OCI-LY1 (cell line): ENCODE measurements at regions not wholly inside any gene's neighbourhood (a gene's known extent, or its start where the extent isn't known, plus 50 kb on each side); places are given as distances from the start of the nearest gene placed in this dataset.
"Not testable (repeated sequence)": the region's sequence is repeated elsewhere in the genome, so short reads cannot be mapped to it uniquely, and the experiment has no call there.

ENCODE experiments used
- H2AFZ ChIP-seq: fragments of 200-600 bp; sonication (generic), shearing (Covaris generic); 2 replicates; pipeline ENCODE4 v1.6.0; 2014; ENCODE audit warnings: antibody characterized with exemption, mild to moderate bottlenecking, low read length
- H3F3A ChIP-seq: fragments of 200-600 bp; sonication (generic), shearing (Covaris generic); 2 replicates; pipeline ENCODE4 v1.6.0; 2014; ENCODE audit warnings: mild to moderate bottlenecking, antibody characterized with exemption, low read length, moderate library complexity; ENCODE audit not compliant: insufficient read depth
- H3K27ac ChIP-seq: fragments of 200-600 bp; sonication (generic); 2 replicates; pipeline ENCODE4 v1.5.1; 2014; ENCODE audit warnings: low read length, mixed run types, mild to moderate bottlenecking, low read depth; ENCODE audit not compliant: poor library complexity, severe bottlenecking
- H3K27me3 ChIP-seq: fragments of 200-600 bp; sonication (generic); 2 replicates; pipeline ENCODE4 v1.6.0; 2014; ENCODE audit warnings: antibody characterized with exemption, mild to moderate bottlenecking, low read length, moderate library complexity; ENCODE audit not compliant: insufficient read depth
- H3K36me3 ChIP-seq: fragments of 200-600 bp; sonication (generic); 2 replicates; pipeline ENCODE4 v1.6.1; 2014; ENCODE audit warnings: mild to moderate bottlenecking, antibody characterized with exemption, low read length, moderate library complexity, mixed read lengths; ENCODE audit not compliant: insufficient read depth
- H3K4me1 ChIP-seq: fragments of 200-600 bp; sonication (generic); 2 replicates; pipeline ENCODE4 v1.5.1; 2014; ENCODE audit warnings: mild to moderate bottlenecking, low read length, moderate library complexity; ENCODE audit not compliant: insufficient read depth, severe bottlenecking
- H3K4me2 ChIP-seq: fragments of 200-600 bp; sonication (generic), shearing (Covaris generic); 2 replicates; pipeline ENCODE4 v1.6.1; 2014; ENCODE audit warnings: low read length
- H3K4me3 ChIP-seq: fragments of 200-600 bp; sonication (generic); 2 replicates; pipeline ENCODE4 v1.5.1; 2014; ENCODE audit warnings: low read length, low read depth, mild to moderate bottlenecking, mixed read lengths; ENCODE audit not compliant: poor library complexity, severe bottlenecking
- H3K79me2 ChIP-seq: fragments of 200-600 bp; shearing (Covaris generic); 2 replicates; pipeline ENCODE4 v1.6.1; 2016; ENCODE audit warnings: mixed run types, low read length, mixed read lengths; ENCODE audit not compliant: insufficient read depth
- H3K9ac ChIP-seq: fragments of 200-600 bp; sonication (generic), shearing (Covaris generic); 2 replicates; pipeline ENCODE4 v1.6.1; 2014; ENCODE audit warnings: mild to moderate bottlenecking, low read length, mixed read lengths
- H3K9me2 ChIP-seq: fragments of 200-600 bp; sonication (generic), shearing (Covaris generic); 2 replicates; pipeline ENCODE4 v1.6.1; 2014; ENCODE audit warnings: low read depth, mild to moderate bottlenecking, low read length, mixed read lengths
- H3K9me3 ChIP-seq: fragments of 200-600 bp; shearing (Covaris generic); 2 replicates; pipeline ENCODE4 v1.6.1; 2014; ENCODE audit warnings: low read length, mixed read lengths
- H4K20me1 ChIP-seq: fragments of 200-600 bp; sonication (generic), shearing (Covaris generic); 2 replicates; pipeline ENCODE4 v1.6.0; 2016; ENCODE audit warnings: mild to moderate bottlenecking, low read length; ENCODE audit not compliant: insufficient read depth
- CTCF ChIP-seq: fragments of 200-600 bp; sonication (generic), shearing (Covaris generic); IDR thresholded peaks from 2 replicates; pipeline ENCODE4 v1.5.1; 2017; ENCODE audit warnings: mild to moderate bottlenecking, antibody characterized with exemption, low read length, moderate library complexity, mixed read lengths
- EZH2 ChIP-seq: fragments of 200-600 bp; sonication (generic), shearing (Covaris generic); IDR thresholded peaks from 2 replicates; pipeline ENCODE4 v1.8.0; 2017; ENCODE audit warnings: borderline replicate concordance, mixed run types, mild to moderate bottlenecking, antibody characterized with exemption, low read length, moderate library complexity, mixed read lengths

- Histone ChIP-seq H2AFZ (no peak overlapping the region), H3K9me2 (no peaks in the 10 kb centered on the region), H3K79me2 (no peaks in the 10 kb centered on the region), H3K36me3 (no peaks in the 10 kb centered on the region), H3K27ac (no peak overlapping the region), H3K9me3 (no peaks in the 10 kb centered on the region), H3K9ac (no peak overlapping the region), H4K20me1 (no peaks in the 10 kb centered on the region), H3K27me3 (no peaks in the 10 kb centered on the region), H3F3A (no peaks in the 10 kb centered on the region), H3K4me2 (no peak overlapping the region), H3K4me3 (no peak overlapping the region), H3K4me1 (no peaks in the 10 kb centered on the region)
- TF ChIP-seq CTCF, result no peak
- TF ChIP-seq EZH2, result no peak
These were observed 664.2 kb downstream of the QKI start for GRCh38 chr6:164078532-164079274.

- H4K20me1 ChIP-seq, H3K27me3 ChIP-seq, H3K9ac ChIP-seq, H3K4me3 ChIP-seq, H3K4me1 ChIP-seq, H3K36me3 ChIP-seq, H3K4me2 ChIP-seq, H2AFZ ChIP-seq, H3F3A ChIP-seq, H3K79me2 ChIP-seq, H3K9me2 ChIP-seq, H3K9me3 ChIP-seq, H3K27ac ChIP-seq: not testable (repeated sequence)
These were observed 662.5 kb downstream of the QKI start for GRCh38 chr6:164076818-164077532.

GRCh38 chr6:164075981-164076615 is 661.6 kb downstream of the QKI start:
- H3K27me3 ChIP-seq, result no peaks in the 10 kb centered on the region

More at GRCh38 chr6:164075981-164076615, 661.6 kb downstream of the QKI start:
- H4K20me1 ChIP-seq, result no peaks in the 10 kb centered on the region
- no peaks in the 10 kb centered on the region for H3K36me3 ChIP-seq
- H3K9me3 ChIP-seq, result no peaks in the 10 kb centered on the region
- H3K9me2 ChIP-seq, result no peaks in the 10 kb centered on the region
- H3F3A ChIP-seq, result no peaks in the 10 kb centered on the region
- TF ChIP-seq CTCF (no peak), EZH2 (no peak)
- no peak overlapping the region for H3K4me2 ChIP-seq
- no peaks in the 10 kb centered on the region for H3K79me2 ChIP-seq
- no peak overlapping the region for H3K9ac ChIP-seq
- no peak overlapping the region for H3K4me3 ChIP-seq
- no peak overlapping the region for H2AFZ ChIP-seq
- H3K4me1 ChIP-seq, result no peaks in the 10 kb centered on the region
- no peak overlapping the region for H3K27ac ChIP-seq
